Stomach (tissue), 8 donors: ENCODE measurements at regions not wholly inside any gene's neighbourhood (a gene's known extent, or its start where the extent isn't known, plus 50 kb on each side); places are given as distances from the start of the nearest gene placed in this dataset.

ENCODE experiments used
- DNase-seq, 2 donors: peaks; one replicate each; pipeline versions ENCODE4 v3.0.0 to v3.0.0-alpha.2; 2013 to 2019
- H3K27ac ChIP-seq, 5 donors: fragments of 200-600 bp in 4 of 5; sonication (generic) in 4 of 5; one replicate each; pipeline ENCODE4 v1.5.1; 2013 to 2019; ENCODE audit warnings: mild to moderate bottlenecking in 1 of 5, moderate library complexity in 1 of 5
- H3K27me3 ChIP-seq, 3 donors: fragments of 200-600 bp; sonication (generic); one replicate each; pipeline ENCODE4 v1.5.1; 2017 to 2019; ENCODE audit warnings: mixed run types in 1 of 3
- H3K36me3 ChIP-seq, 4 donors: fragments of 200-600 bp; sonication (generic); 1 replicate in 3 of 4; 2 replicates in 1 of 4; pipeline ENCODE4 v1.5.1; 2016 to 2019
- H3K4me1 ChIP-seq, 4 donors: fragments of 200-600 bp; sonication (generic); one replicate each; pipeline ENCODE4 v1.5.1; 2016 to 2019
- H3K4me3 ChIP-seq, 4 donors: fragments of 200-600 bp; sonication (generic) in 3 of 4; one replicate each; pipeline ENCODE4 v1.5.1; 2016 to 2019; ENCODE audit warnings: mild to moderate bottlenecking in 1 of 4
- H3K9me3 ChIP-seq, 4 donors: fragments of 200-600 bp; sonication (generic); one replicate each; pipeline ENCODE4 v1.5.1; 2016 to 2019
- CTCF ChIP-seq, 7 experiments: fragments of 450-650 bp in 4 of 7; fragments of 200-600 bp in 3 of 7; sonication (generic) in 3 of 7; IDR thresholded peaks; one replicate each; pipeline ENCODE4 v1.5.1; 2016 to 2019; ENCODE audit warnings: antibody characterized with exemption in 7 of 7, control low read depth in 2 of 7, mild to moderate bottlenecking in 1 of 7
- EP300 ChIP-seq: sonication (generic); formaldehyde crosslinking; IDR thresholded peaks from one replicate; pipeline ENCODE4 v1.6.1; 2017; ENCODE audit warnings: antibody characterized with exemption
- POLR2A ChIP-seq, 4 donors: fragments of 450-650 bp; IDR thresholded peaks; one replicate each; pipeline ENCODE4 v1.6.1; 2016; ENCODE audit warnings: antibody characterized with exemption in 4 of 4, control low read depth in 2 of 4, mild to moderate bottlenecking in 1 of 4, moderate library complexity in 1 of 4
- POLR2AphosphoS5 ChIP-seq, 3 donors: sonication (generic); formaldehyde crosslinking; IDR thresholded peaks; one replicate each; pipeline ENCODE4 v1.6.1; 2016; ENCODE audit warnings: antibody characterized with exemption in 3 of 3
- whole genome bisulfite sequencing, 5 donors: extraction: QIAGEN DNeasy Blood & Tissue Kit in 3 of 5; methylation state at CpG; one replicate each; pipeline versions ENCODE4 v1.1.5 to v1.1.7; 2013 to 2018; 5-methylcytosine and 5-hydroxymethylcytosine counted together
- intact Hi-C: fragments of 100-400 bp; cut with DNase I; formaldehyde crosslinking; loops from one replicate; pipeline ENCODE4 v1.15.1; 2023; ENCODE audit warnings: low total_unique reads
- donor health status: healthy with polysubstance abuse.
- donor health status: Bipolar disorder and iron deficiency.
- donor health status: healthy.

GRCh38 chr6:91352878-91353277 is 766.0 kb upstream of the MAP3K7 start:
- Histone ChIP-seq H3K27ac (no peak overlapping the region), H3K4me1 (no peaks in the 10 kb centered on the region), H3K9me3 (no peaks in the 10 kb centered on the region), H3K36me3 (no peaks in the 10 kb centered on the region), H3K4me3 (no peak overlapping the region), H3K27me3 (no peaks in the 10 kb centered on the region)
- TF ChIP-seq CTCF (IDR thresholded peaks at IDR 0.05) (no peak), POLR2AphosphoS5 (IDR thresholded peaks at IDR 0.05) (peak in 1 of 3 donors; percentile 17)
- peak in 1 of 2 donors; percentile 20 for DNase-seq
- intact Hi-C loops = no loop called here
- 48 to 63% (median 55%) methylated on average over 4 of the region's 4 CpGs for WGBS, 5 donors

- Histone ChIP-seq H3K4me3 (no peak overlapping the region), H3K27ac (no peak overlapping the region), H3K9me3 (no peaks in the 10 kb centered on the region), H3K36me3 (no peaks in the 10 kb centered on the region), H3K27me3 (no peaks in the 10 kb centered on the region), H3K4me1 (no peaks in the 10 kb centered on the region)
- no peak for DNase-seq
- intact Hi-C loops = no loop called here
- WGBS, 5 donors = 79 to 89% (median 85%) methylated on average over 3 of the region's 3 CpGs
- TF ChIP-seq CTCF (IDR thresholded peaks at IDR 0.05) = no peak
- no peak for TF ChIP-seq POLR2A (IDR thresholded peaks at IDR 0.05)
- TF ChIP-seq POLR2AphosphoS5 (IDR thresholded peaks at IDR 0.05) = no peak
- no peak for TF ChIP-seq EP300
These were observed 765.4 kb upstream of the MAP3K7 start for GRCh38 chr6:91352321-91352720.

GRCh38 chr6:91350146-91350908 is 763.5 kb upstream of the MAP3K7 start:
- Histone ChIP-seq H3K4me1 (no peaks in the 10 kb centered on the region), H3K9me3 (no peaks in the 10 kb centered on the region), H3K27me3 (no peaks in the 10 kb centered on the region), H3K27ac (no peak overlapping the region), H3K4me3 (no peak overlapping the region), H3K36me3 (no peaks in the 10 kb centered on the region)
- intact Hi-C loops = no loop called here
- TF ChIP-seq EP300 (no peak), POLR2A (IDR thresholded peaks at IDR 0.05) (no peak), POLR2AphosphoS5 (IDR thresholded peaks at IDR 0.05) (no peak), CTCF (IDR thresholded peaks at IDR 0.05) (no peak)
- DNase-seq = no peak

GRCh38 chr6:91341473-91341872 is 754.6 kb upstream of the MAP3K7 start:
- no peak for TF ChIP-seq POLR2AphosphoS5 (IDR thresholded peaks at IDR 0.05)
- TF ChIP-seq CTCF (IDR thresholded peaks at IDR 0.05) = no peak
- TF ChIP-seq POLR2A (IDR thresholded peaks at IDR 0.05) = no peak
- TF ChIP-seq EP300 = no peak
- WGBS, 5 donors = 34 to 53% (median 44%) methylated on average over 3 of the region's 3 CpGs
- Histone ChIP-seq H3K36me3 (no peaks in the 10 kb centered on the region), H3K27me3 (no peaks in the 10 kb centered on the region), H3K9me3 (no peaks in the 10 kb centered on the region), H3K4me1 (no peaks in the 10 kb centered on the region), H3K27ac (no peak overlapping the region), H3K4me3 (no peak overlapping the region)
- DNase-seq = no peak
- intact Hi-C loops = no loop called here
